ENCODE measurements at regions not wholly inside any gene's neighbourhood (a gene's known extent, or its start where the extent isn't known, plus 50 kb on each side); places are given as distances from the start of the nearest gene placed in this dataset.

GRCh38 chr3:124282751-124283651 is 291.1 kb upstream of the ROPN1 start:
- DNase-seq = no peak

- DNase-seq = no peak
Measured at GRCh38 chr3:124283652-124284023, 291.7 kb upstream of the ROPN1 start.

GRCh38 chr3:124288996-124289395 is 297.1 kb upstream of the ROPN1 start:
- DNase-seq = no peak

GRCh38 chr3:124291008-124291407 is 299.1 kb upstream of the ROPN1 start:
- no peak for DNase-seq

GRCh38 chr3:124292329-124292728 is 300.4 kb upstream of the ROPN1 start:
- DNase-seq = no peak

- DNase-seq = no peak
Measured at GRCh38 chr3:124293584-124293983, 301.7 kb upstream of the ROPN1 start.

GRCh38 chr3:124295362-124295761 is 303.4 kb upstream of the ROPN1 start:
- DNase-seq = no peak

- no peak for DNase-seq
Measured at GRCh38 chr3:124296406-124296805, 304.5 kb upstream of the ROPN1 start.

GRCh38 chr3:124297062-124297980 is 305.4 kb upstream of the ROPN1 start:
- DNase-seq = no peak

GRCh38 chr3:124298301-124298700 is 306.4 kb upstream of the ROPN1 start:
- no peak for DNase-seq

GRCh38 chr3:124298951-124299350 is 307.0 kb upstream of the ROPN1 start:
- DNase-seq = no peak

- no peak for DNase-seq
Measured at GRCh38 chr3:124299831-124300230, 307.9 kb upstream of the ROPN1 start.

- DNase-seq = no peak
Measured at GRCh38 chr3:124300416-124300815, 308.5 kb upstream of the ROPN1 start.

- DNase-seq = no peak
Measured at GRCh38 chr3:124303305-124303910, 311.5 kb upstream of the ROPN1 start.

GRCh38 chr3:124306665-124307064 is 314.7 kb upstream of the ROPN1 start:
- DNase-seq = no peak

GRCh38 chr3:124313621-124314020 is 321.7 kb upstream of the ROPN1 start:
- no peak for DNase-seq

GRCh38 chr3:124315215-124316033 is 323.5 kb upstream of the ROPN1 start:
- DNase-seq = no peak

- DNase-seq = peak; percentile 37
Measured at GRCh38 chr3:124316034-124316287, 324.0 kb upstream of the ROPN1 start.

- no peak for DNase-seq
Measured at GRCh38 chr3:124318014-124318413, 326.1 kb upstream of the ROPN1 start.

- DNase-seq = peak; percentile 45
Measured at GRCh38 chr3:124318656-124319055, 326.7 kb upstream of the ROPN1 start.

- no peak for DNase-seq
Measured at GRCh38 chr3:124320976-124321375, 329.1 kb upstream of the ROPN1 start.

- no peak for DNase-seq
Measured at GRCh38 chr3:124322309-124322880, 330.5 kb upstream of the ROPN1 start.
